GM12878 (cell line): ENCODE measurements at regions not wholly inside any gene's neighbourhood (a gene's known extent, or its start where the extent isn't known, plus 50 kb on each side); places are given as distances from the start of the nearest gene placed in this dataset.

Source experiments
- ATAC-seq: fragments of 200-7000 bp; cut with Tn5 transposase; 3 replicates; pipeline ENCODE4 v1.9.1; 2020; ENCODE audit warnings: mild to moderate bottlenecking, moderate library complexity
- BruUV-seq: library from RNA; stranded (reverse); fragments of 400-500 nt; replicated peaks from 2 replicates; lab custom pipeline; 2021; lab: Mats Ljungman, UMichigan
- CTCF ChIA-PET: fragments of 300-600 bp; sonication (Branson Sonifier 250); formaldehyde crosslinking; extraction: SDS; loops from one replicate; lab custom pipeline; 2021; ENCODE audit warnings: inconsistent platforms; lab: Yijun Ruan, JAX
- POLR2A ChIA-PET: fragments of 350-600 bp; formaldehyde crosslinking; extraction: SDS; loops from one replicate; lab custom pipeline; 2021; ENCODE audit warnings: inconsistent platforms; lab: Charles Lee
- RAD21 ChIA-PET: fragments of 300-600 bp; sonication (Branson Sonifier 250); formaldehyde crosslinking; loops from one replicate; lab custom pipeline; 2023; ENCODE audit warnings: antibody characterized with exemption; ENCODE audit not compliant: unreplicated experiment; lab: Charles Lee
- SMC1A ChIA-PET: fragments of 300-600 bp; sonication (Branson Sonifier 250); formaldehyde crosslinking; loops from one replicate; lab custom pipeline; 2023; ENCODE audit not compliant: unreplicated experiment, uncharacterized antibody; lab: Charles Lee
- DNase-seq: peaks from one replicate; pipeline ENCODE4 v3.0.0-alpha.2; 2011; ENCODE audit warnings: low read depth, low spot score
- FAIRE-seq: peaks from 3 replicates; lab custom pipeline; 2011; peaks lifted over from hg19 to GRCh38; lab: Jason Lieb, UNC
- H2AFZ ChIP-seq: 2 replicates; pipeline ENCODE4 v1.6.0; 2011; ENCODE audit warnings: low read depth, low read length, control low read depth; ENCODE audit not compliant: control insufficient read depth
- H3K27ac ChIP-seq: 2 replicates; pipeline ENCODE4 v1.5.1; 2011; ENCODE audit warnings: control low read depth; ENCODE audit not compliant: control insufficient read depth, insufficient read depth
- H3K27me3 ChIP-seq, 2 experiments: replicated peaks in 1 of 2; 2 replicates each; pipeline versions ENCODE4 v1.6.0 to v1.6.1; 2011; ENCODE audit warnings: low read length in 1 of 2; ENCODE audit not compliant: control insufficient read depth in 2 of 2, insufficient read depth in 2 of 2
- H3K36me3 ChIP-seq, 2 experiments: 2 replicates each; pipeline ENCODE4 v1.5.1; 2011; ENCODE audit warnings: low read length in 1 of 2; ENCODE audit not compliant: control insufficient read depth in 2 of 2, insufficient read depth in 2 of 2
- H3K4me1 ChIP-seq: 2 replicates; pipeline ENCODE4 v1.6.1; 2011; ENCODE audit warnings: mild to moderate bottlenecking, low read length, moderate library complexity, mixed read lengths; ENCODE audit not compliant: control insufficient read depth, insufficient read depth
- H3K4me2 ChIP-seq: 2 replicates; pipeline ENCODE4 v1.6.0; 2011; ENCODE audit warnings: control low read depth; ENCODE audit not compliant: control insufficient read depth, insufficient read depth
- H3K4me3 ChIP-seq: fragments of 200-600 bp; sonication (generic); 2 replicates; pipeline ENCODE4 v1.5.1; 2016
- H3K79me2 ChIP-seq: 2 replicates; pipeline ENCODE4 v1.6.0; 2011; ENCODE audit warnings: low read length; ENCODE audit not compliant: control insufficient read depth, insufficient read depth
- H3K9ac ChIP-seq: 2 replicates; pipeline ENCODE4 v1.8.0; 2011; ENCODE audit warnings: low read length, control low read depth, mixed read lengths; ENCODE audit not compliant: control insufficient read depth, insufficient read depth
- H3K9me3 ChIP-seq: replicated peaks from 3 replicates; pipeline ENCODE4 v1.5.1; 2011; ENCODE audit warnings: mild to moderate bottlenecking, low read length; ENCODE audit not compliant: control insufficient read depth, insufficient read depth
- H4K20me1 ChIP-seq: 2 replicates; pipeline ENCODE4 v1.6.0; 2011; ENCODE audit not compliant: control insufficient read depth, insufficient read depth
- ATF7 ChIP-seq: fragments of 450-650 bp; IDR thresholded peaks from 2 replicates; pipeline ENCODE4 v1.6.1; 2016; ENCODE audit warnings: low read depth, mild to moderate bottlenecking
- BCLAF1 ChIP-seq: fragments of 450-650 bp; IDR thresholded peaks from 2 replicates; pipeline ENCODE4 v1.6.1; 2017; ENCODE audit warnings: antibody characterized with exemption, mild to moderate bottlenecking, moderate library complexity
- ETV6 ChIP-seq, 2 experiments: fragments of 450-650 bp in 1 of 2; IDR thresholded peaks in 1 of 2; conservative IDR thresholded peaks in 1 of 2; 2 replicates each; pipeline ENCODE4 v1.6.1; 2014; ENCODE audit warnings: antibody characterized with exemption in 1 of 2, borderline replicate concordance in 1 of 2, low read depth in 1 of 2, mild to moderate bottlenecking in 1 of 2, moderate library complexity in 1 of 2
- PAX8 ChIP-seq: fragments of 450-650 bp; IDR thresholded peaks from 2 replicates; pipeline ENCODE4 v1.6.1; 2017; ENCODE audit warnings: mild to moderate bottlenecking, moderate library complexity
- RAD51 ChIP-seq: fragments of 450-650 bp; IDR thresholded peaks from 2 replicates; pipeline ENCODE4 v1.6.1; 2016; ENCODE audit warnings: moderate library complexity, mild to moderate bottlenecking, inconsistent platforms
- ZNF687 ChIP-seq: fragments of 450-650 bp; IDR thresholded peaks from 2 replicates; pipeline ENCODE4 v1.6.1; 2017; ENCODE audit warnings: mild to moderate bottlenecking, moderate library complexity
- WGBS: methylation state at CpG from one replicate; pipeline ENCODE4 v1.1.6; 2016; ENCODE audit warnings: low lambda C conversion rate; ENCODE audit not compliant: insufficient replicate concordance, insufficient coverage; ENCODE audit errors: missing lambda C conversion rate; 5-methylcytosine and 5-hydroxymethylcytosine counted together
- in situ Hi-C: fragments of 300-500 bp; cut with MboI; formaldehyde crosslinking; loops from 9 replicates; pipeline ENCODE4 v1.14.3; 2018; ENCODE audit warnings: mixed read lengths
- intact Hi-C: fragments of 100-400 bp; cut with micrococcal nuclease; formaldehyde crosslinking; loops from one replicate; pipeline ENCODE4 v1.14.2; 2022; ENCODE audit not compliant: unreplicated experiment
- TF ChIP-seq, protein P1 (sequence below): fragments of 450-650 bp; formaldehyde crosslinking; IDR thresholded peaks from 2 replicates; pipeline ENCODE4 v1.5.0; 2022; ENCODE audit warnings: mild to moderate bottlenecking, missing genetic modification characterization
- TF ChIP-seq, protein P2 (sequence below): fragments of 450-650 bp; IDR thresholded peaks from 2 replicates; pipeline ENCODE4 v1.6.1; 2016; ENCODE audit warnings: mild to moderate bottlenecking, moderate library complexity, borderline replicate concordance

DNA sequence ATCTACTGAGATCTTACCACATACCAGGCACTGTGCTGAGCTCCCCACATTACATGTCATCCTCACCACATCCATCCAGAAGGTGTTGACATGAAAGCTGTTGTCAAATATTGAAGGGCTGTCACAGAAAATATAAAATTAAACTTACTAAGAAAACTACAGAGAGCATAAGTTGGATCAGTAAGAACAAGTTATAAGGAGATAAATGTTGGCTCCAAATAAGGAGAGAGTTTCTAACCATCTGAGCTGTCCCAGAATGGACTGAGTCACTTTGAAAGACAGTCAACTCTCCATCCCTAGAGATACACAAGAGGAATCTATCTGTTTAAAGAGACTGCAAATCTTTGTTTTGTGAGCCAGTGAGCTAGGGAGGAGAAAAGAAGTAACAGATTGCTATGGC, 169.8 kb downstream of the DRD1 start (continued):
- TF ChIP-seq, protein P1, sequence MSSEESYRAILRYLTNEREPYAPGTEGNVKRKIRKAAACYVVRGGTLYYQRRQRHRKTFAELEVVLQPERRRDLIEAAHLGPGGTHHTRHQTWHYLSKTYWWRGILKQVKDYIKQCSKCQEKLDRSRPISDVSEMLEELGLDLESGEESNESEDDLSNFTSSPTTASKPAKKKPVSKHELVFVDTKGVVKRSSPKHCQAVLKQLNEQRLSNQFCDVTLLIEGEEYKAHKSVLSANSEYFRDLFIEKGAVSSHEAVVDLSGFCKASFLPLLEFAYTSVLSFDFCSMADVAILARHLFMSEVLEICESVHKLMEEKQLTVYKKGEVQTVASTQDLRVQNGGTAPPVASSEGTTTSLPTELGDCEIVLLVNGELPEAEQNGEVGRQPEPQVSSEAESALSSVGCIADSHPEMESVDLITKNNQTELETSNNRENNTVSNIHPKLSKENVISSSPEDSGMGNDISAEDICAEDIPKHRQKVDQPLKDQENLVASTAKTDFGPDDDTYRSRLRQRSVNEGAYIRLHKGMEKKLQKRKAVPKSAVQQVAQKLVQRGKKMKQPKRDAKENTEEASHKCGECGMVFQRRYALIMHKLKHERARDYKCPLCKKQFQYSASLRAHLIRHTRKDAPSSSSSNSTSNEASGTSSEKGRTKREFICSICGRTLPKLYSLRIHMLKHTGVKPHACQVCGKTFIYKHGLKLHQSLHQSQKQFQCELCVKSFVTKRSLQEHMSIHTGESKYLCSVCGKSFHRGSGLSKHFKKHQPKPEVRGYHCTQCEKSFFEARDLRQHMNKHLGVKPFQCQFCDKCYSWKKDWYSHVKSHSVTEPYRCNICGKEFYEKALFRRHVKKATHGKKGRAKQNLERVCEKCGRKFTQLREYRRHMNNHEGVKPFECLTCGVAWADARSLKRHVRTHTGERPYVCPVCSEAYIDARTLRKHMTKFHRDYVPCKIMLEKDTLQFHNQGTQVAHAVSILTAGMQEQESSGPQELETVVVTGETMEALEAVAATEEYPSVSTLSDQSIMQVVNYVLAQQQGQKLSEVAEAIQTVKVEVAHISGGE, result no peak

- FAIRE-seq, result no peak
- H3K4me3 ChIP-seq, result no peak overlapping the region
- CTCF ChIA-PET, result no interaction called here
- TF ChIP-seq RAD51 (no peak), ATF7 (no peak), ETV6 (conservative IDR thresholded peaks at IDR 0.05 in 1 of 2, IDR thresholded peaks at IDR 0.05 in 1 of 2; ENCODE audit: borderline replicate concordance in 1 of 2, low read depth in 1 of 2) (no peak), BCLAF1 (no peak), PAX8 (no peak), ZNF687 (no peak)
- TF ChIP-seq, protein P2, sequence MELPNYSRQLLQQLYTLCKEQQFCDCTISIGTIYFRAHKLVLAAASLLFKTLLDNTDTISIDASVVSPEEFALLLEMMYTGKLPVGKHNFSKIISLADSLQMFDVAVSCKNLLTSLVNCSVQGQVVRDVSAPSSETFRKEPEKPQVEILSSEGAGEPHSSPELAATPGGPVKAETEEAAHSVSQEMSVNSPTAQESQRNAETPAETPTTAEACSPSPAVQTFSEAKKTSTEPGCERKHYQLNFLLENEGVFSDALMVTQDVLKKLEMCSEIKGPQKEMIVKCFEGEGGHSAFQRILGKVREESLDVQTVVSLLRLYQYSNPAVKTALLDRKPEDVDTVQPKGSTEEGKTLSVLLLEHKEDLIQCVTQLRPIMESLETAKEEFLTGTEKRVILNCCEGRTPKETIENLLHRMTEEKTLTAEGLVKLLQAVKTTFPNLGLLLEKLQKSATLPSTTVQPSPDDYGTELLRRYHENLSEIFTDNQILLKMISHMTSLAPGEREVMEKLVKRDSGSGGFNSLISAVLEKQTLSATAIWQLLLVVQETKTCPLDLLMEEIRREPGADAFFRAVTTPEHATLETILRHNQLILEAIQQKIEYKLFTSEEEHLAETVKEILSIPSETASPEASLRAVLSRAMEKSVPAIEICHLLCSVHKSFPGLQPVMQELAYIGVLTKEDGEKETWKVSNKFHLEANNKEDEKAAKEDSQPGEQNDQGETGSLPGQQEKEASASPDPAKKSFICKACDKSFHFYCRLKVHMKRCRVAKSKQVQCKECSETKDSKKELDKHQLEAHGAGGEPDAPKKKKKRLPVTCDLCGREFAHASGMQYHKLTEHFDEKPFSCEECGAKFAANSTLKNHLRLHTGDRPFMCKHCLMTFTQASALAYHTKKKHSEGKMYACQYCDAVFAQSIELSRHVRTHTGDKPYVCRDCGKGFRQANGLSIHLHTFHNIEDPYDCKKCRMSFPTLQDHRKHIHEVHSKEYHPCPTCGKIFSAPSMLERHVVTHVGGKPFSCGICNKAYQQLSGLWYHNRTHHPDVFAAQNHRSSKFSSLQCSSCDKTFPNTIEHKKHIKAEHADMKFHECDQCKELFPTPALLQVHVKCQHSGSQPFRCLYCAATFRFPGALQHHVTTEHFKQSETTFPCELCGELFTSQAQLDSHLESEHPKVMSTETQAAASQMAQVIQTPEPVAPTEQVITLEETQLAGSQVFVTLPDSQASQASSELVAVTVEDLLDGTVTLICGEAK, result no peak
Observed at GRCh38 chr5:175264406-175264805, 179.6 kb downstream of the DRD1 start.

More at GRCh38 chr5:175264406-175264805, 179.6 kb downstream of the DRD1 start:
- ChIA-PET RAD21 (no interaction called here), POLR2A (no interaction called here), SMC1A (no interaction called here)
- Histone ChIP-seq H2AFZ (no peak overlapping the region), H3K27ac (no peak overlapping the region), H3K27me3 (no peaks in the 10 kb centered on the region), H3K9me3 (no peaks in the 10 kb centered on the region), H3K79me2 (no peaks in the 10 kb centered on the region), H3K36me3 (no peaks in the 10 kb centered on the region), H4K20me1 (no peaks in the 10 kb centered on the region), H3K4me1 (no peaks in the 10 kb centered on the region), H3K9ac (no peak overlapping the region), H3K4me2 (no peak overlapping the region)
- DNase-seq, result no peak
- no peak for ATAC-seq
- intact Hi-C loops, result no loop called here
- in situ Hi-C loops, result no loop called here
- BruUV-seq, result no TSS peak
- 36% methylated on average over 2 of the region's 2 CpGs for WGBS
